HG03565 (cell line): ENCODE measurements at regions not wholly inside any gene's neighbourhood (a gene's known extent, or its start where the extent isn't known, plus 50 kb on each side); places are given as distances from the start of the nearest gene placed in this dataset.
"Not testable (repeated sequence)": the region's sequence is repeated elsewhere in the genome, so short reads cannot be mapped to it uniquely, and the experiment has no call there.

Experiments
- ATAC-seq: cut with Tn5 transposase; IDR thresholded peaks from one replicate; pipeline ENCODE4 v1.9.1; 2021; ENCODE audit warnings: mild to moderate bottlenecking, moderate library complexity; ENCODE audit not compliant: unreplicated experiment

GRCh38 chr3:72081471-72082185, 296.7 kb upstream of the PROK2 start:
- ATAC-seq = no peak

- no peak for ATAC-seq
Observed at GRCh38 chr3:72080800-72081199, 295.9 kb upstream of the PROK2 start.

- no peak for ATAC-seq
Observed at GRCh38 chr3:72080095-72080494, 295.1 kb upstream of the PROK2 start.

GRCh38 chr3:72079369-72079872, 294.5 kb upstream of the PROK2 start:
- ATAC-seq = no peak

GRCh38 chr3:72078676-72079368, 293.9 kb upstream of the PROK2 start:
- ATAC-seq = peak; percentile 23

- ATAC-seq = no peak
Observed at GRCh38 chr3:72077473-72078259, 292.7 kb upstream of the PROK2 start.

- ATAC-seq = not testable (repeated sequence)
Observed at GRCh38 chr3:72075848-72076247, 290.9 kb upstream of the PROK2 start.

GRCh38 chr3:72071624-72072023, 286.7 kb upstream of the PROK2 start:
- no peak for ATAC-seq

GRCh38 chr3:72070005-72070404, 285.1 kb upstream of the PROK2 start:
- ATAC-seq = no peak

- ATAC-seq = no peak
Observed at GRCh38 chr3:72069543-72069942, 284.6 kb upstream of the PROK2 start.

GRCh38 chr3:72068621-72069020, 283.7 kb upstream of the PROK2 start:
- ATAC-seq = no peak

- ATAC-seq = no peak
Observed at GRCh38 chr3:72067721-72068120, 282.8 kb upstream of the PROK2 start.

- no peak for ATAC-seq
Observed at GRCh38 chr3:72065872-72066641, 281.1 kb upstream of the PROK2 start.

GRCh38 chr3:72065236-72065635, 280.3 kb upstream of the PROK2 start:
- ATAC-seq = no peak

- not testable (repeated sequence) for ATAC-seq
Observed at GRCh38 chr3:72064727-72065126, 279.8 kb upstream of the PROK2 start.

GRCh38 chr3:72062017-72062416, 277.1 kb upstream of the PROK2 start:
- no peak for ATAC-seq

GRCh38 chr3:72060447-72061034, 275.6 kb upstream of the PROK2 start:
- ATAC-seq = no peak

- no peak for ATAC-seq
Observed at GRCh38 chr3:72058493-72059081, 273.6 kb upstream of the PROK2 start.

GRCh38 chr3:72055436-72055835, 270.5 kb upstream of the PROK2 start:
- no peak for ATAC-seq

GRCh38 chr3:72054976-72055375, 270.0 kb upstream of the PROK2 start:
- ATAC-seq = no peak
